Right lobe of liver (tissue), 6 donors: ENCODE measurements at regions not wholly inside any gene's neighbourhood (a gene's known extent, or its start where the extent isn't known, plus 50 kb on each side); places are given as distances from the start of the nearest gene placed in this dataset.
A peak's percentile ranks its signal among the peaks of the same experiment; 100 is the strongest.

Experiments used
- ATAC-seq, 4 donors: fragments of 200-7000 bp; cut with Tn5 transposase; one replicate each; pipeline ENCODE4 v1.9.1; 2020; ENCODE audit warnings: mild to moderate bottlenecking in 4 of 4, moderate library complexity in 4 of 4
- DNase-seq, 3 donors: peaks; one replicate each; pipeline ENCODE4 v3.0.0-alpha.2; 2020
- H3K27ac ChIP-seq, 3 donors: fragments of 200-600 bp; one replicate each; pipeline ENCODE4 v1.8.0; 2022
- H3K27me3 ChIP-seq, 2 donors: fragments of 200-600 bp; one replicate each; pipeline ENCODE4 v1.8.0; 2022
- H3K36me3 ChIP-seq, 4 donors: fragments of 200-600 bp; sonication (generic) in 1 of 4; one replicate each; pipeline versions ENCODE4 v1.5.1 to v1.8.0; 2017 to 2022; ENCODE audit warnings: control low read depth in 1 of 4
- H3K4me1 ChIP-seq, 4 donors: fragments of 200-600 bp; sonication (generic) in 1 of 4; one replicate each; pipeline versions ENCODE4 v1.5.1 to v1.8.0; 2017 to 2022; ENCODE audit warnings: control low read depth in 1 of 4
- H3K4me3 ChIP-seq, 3 donors: fragments of 200-600 bp; one replicate each; pipeline ENCODE4 v1.8.0; 2022
- H3K9me3 ChIP-seq, 4 donors: fragments of 200-600 bp; sonication (generic) in 1 of 4; one replicate each; pipeline versions ENCODE4 v1.5.1 to v1.8.0; 2017 to 2022; ENCODE audit warnings: control low read depth in 1 of 4
- POLR2A ChIP-seq: fragments of 450-650 bp; IDR thresholded peaks from one replicate; pipeline ENCODE4 v1.6.1; 2017; ENCODE audit warnings: antibody characterized with exemption, mild to moderate bottlenecking
- WGBS: methylation state at CpG from one replicate; pipeline ENCODE4 v1.1.6; 2018; ENCODE audit warnings: low coverage, low lambda C conversion rate; ENCODE audit not compliant: insufficient coverage; ENCODE audit errors: missing lambda C conversion rate; 5-methylcytosine and 5-hydroxymethylcytosine counted together
- intact Hi-C, 2 donors: fragments of 100-400 bp; cut with DNase I; formaldehyde crosslinking; loops; one replicate each; pipeline versions ENCODE4 v1.11.2 to v1.14.1; 2022
- TF ChIP-seq, protein P1 (sequence below), 4 donors: fragments of 200-600 bp in 3 of 4; fragments of 450-650 bp in 1 of 4; IDR thresholded peaks; one replicate each; pipeline versions ENCODE4 v1.5.1 to v1.8.0; 2016 to 2022; ENCODE audit warnings: antibody characterized with exemption in 4 of 4, mild to moderate bottlenecking in 2 of 4
- donor health status: DM: no; HTN: yes; CAD: no.
- donor health status: DM: no; HTN: no; CAD: no.
- donor health status: DM: no; HTN: no; CAD: no.
- donor health status: DM: no; HTN: yes; CAD: no.
- donor health status: DM: no; HTN: yes; CAD: no.

- H3K27ac ChIP-seq = no peak overlapping the region
- no peak for DNase-seq
- intact Hi-C loops = no loop called here
- no peaks in the 10 kb centered on the region for H3K4me1 ChIP-seq
- no peaks in the 10 kb centered on the region for H3K9me3 ChIP-seq
- no peaks in the 10 kb centered on the region for H3K36me3 ChIP-seq
- WGBS = 33% methylated on average over 3 of the region's 3 CpGs
- no peaks in the 10 kb centered on the region for H3K27me3 ChIP-seq
- no peak for TF ChIP-seq POLR2A
- H3K4me3 ChIP-seq = no peak overlapping the region
- no peak for ATAC-seq
Measured at GRCh38 chr20:22939181-22939580, 95.9 kb upstream of the SSTR4 start.

DNA sequence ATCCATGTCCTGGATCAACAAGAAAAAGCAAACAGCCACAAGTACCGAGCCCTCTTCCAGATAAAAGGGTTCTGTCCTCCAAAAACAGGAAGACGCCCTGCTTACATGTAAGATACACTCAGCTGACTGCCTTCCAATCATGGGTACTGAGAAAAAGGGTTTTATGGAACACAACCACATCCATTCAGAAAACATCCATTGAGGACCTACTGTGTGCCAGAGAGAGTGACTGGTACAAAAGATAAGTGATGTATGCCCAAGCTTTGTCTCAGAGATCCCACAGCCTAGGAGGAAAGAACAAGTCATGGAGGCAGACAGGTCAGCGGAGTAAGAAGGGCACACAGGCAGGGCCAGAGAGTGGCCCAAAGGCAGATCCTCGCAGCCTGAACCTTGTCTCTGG, 94.8 kb upstream of the SSTR4 start:
- Histone ChIP-seq H3K36me3 (no peaks in the 10 kb centered on the region), H3K4me1 (no peaks in the 10 kb centered on the region), H3K4me3 (no peak overlapping the region), H3K9me3 (no peaks in the 10 kb centered on the region), H3K27ac (no peak overlapping the region), H3K27me3 (no peaks in the 10 kb centered on the region)
- intact Hi-C loops = no loop called here
- no peak for TF ChIP-seq POLR2A
- TF ChIP-seq, protein P1, sequence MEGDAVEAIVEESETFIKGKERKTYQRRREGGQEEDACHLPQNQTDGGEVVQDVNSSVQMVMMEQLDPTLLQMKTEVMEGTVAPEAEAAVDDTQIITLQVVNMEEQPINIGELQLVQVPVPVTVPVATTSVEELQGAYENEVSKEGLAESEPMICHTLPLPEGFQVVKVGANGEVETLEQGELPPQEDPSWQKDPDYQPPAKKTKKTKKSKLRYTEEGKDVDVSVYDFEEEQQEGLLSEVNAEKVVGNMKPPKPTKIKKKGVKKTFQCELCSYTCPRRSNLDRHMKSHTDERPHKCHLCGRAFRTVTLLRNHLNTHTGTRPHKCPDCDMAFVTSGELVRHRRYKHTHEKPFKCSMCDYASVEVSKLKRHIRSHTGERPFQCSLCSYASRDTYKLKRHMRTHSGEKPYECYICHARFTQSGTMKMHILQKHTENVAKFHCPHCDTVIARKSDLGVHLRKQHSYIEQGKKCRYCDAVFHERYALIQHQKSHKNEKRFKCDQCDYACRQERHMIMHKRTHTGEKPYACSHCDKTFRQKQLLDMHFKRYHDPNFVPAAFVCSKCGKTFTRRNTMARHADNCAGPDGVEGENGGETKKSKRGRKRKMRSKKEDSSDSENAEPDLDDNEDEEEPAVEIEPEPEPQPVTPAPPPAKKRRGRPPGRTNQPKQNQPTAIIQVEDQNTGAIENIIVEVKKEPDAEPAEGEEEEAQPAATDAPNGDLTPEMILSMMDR (IDR thresholded peaks at IDR 0.05) = no peak
- 78% methylated on average over 3 of the region's 4 CpGs for WGBS
- DNase-seq = no peak
- ATAC-seq = no peak

- DNase-seq (no peak), ATAC-seq (no peak)
- H3K27ac ChIP-seq = no peak overlapping the region
- H3K9me3 ChIP-seq = no peaks in the 10 kb centered on the region
- TF ChIP-seq, protein P1 (IDR thresholded peaks at IDR 0.05) = no peak
- no peak for TF ChIP-seq POLR2A
- H3K4me3 ChIP-seq = no peak overlapping the region
- no peaks in the 10 kb centered on the region for H3K4me1 ChIP-seq
- H3K27me3 ChIP-seq = no peaks in the 10 kb centered on the region
- no peaks in the 10 kb centered on the region for H3K36me3 ChIP-seq
- 70% methylated on average over 1 of the region's 5 CpGs for WGBS
- intact Hi-C loops = no loop called here
Measured at GRCh38 chr20:22941550-22941949, 93.6 kb upstream of the SSTR4 start.

DNA sequence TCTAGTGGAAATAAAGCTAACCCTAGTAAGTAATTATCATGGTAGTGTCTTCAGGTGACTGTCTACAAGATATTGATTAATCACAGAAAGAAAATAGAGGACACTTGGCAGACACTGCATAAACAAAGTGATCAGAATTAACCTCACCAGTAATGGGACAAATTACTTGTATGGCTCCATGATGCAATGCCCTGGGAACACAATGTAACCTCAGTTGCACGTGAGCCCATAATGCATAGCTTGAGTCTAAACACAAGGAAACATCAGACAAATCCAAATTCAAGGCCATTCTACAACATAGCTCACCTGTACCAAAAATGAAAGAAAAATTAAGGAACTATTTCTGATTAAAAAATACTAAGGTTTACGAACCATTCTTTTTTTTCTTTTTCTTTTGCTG, 92.4 kb upstream of the SSTR4 start:
- Histone ChIP-seq H3K9me3 (no peaks in the 10 kb centered on the region), H3K4me3 (no peak overlapping the region), H3K4me1 (no peaks in the 10 kb centered on the region), H3K27ac (no peak overlapping the region), H3K36me3 (no peaks in the 10 kb centered on the region), H3K27me3 (no peaks in the 10 kb centered on the region)
- 41% methylated on average over 2 of the region's 2 CpGs for WGBS
- DNase-seq = no peak
- intact Hi-C loops = no loop called here
- TF ChIP-seq POLR2A = no peak
- TF ChIP-seq, protein P1 (IDR thresholded peaks at IDR 0.05) = no peak
- ATAC-seq = no peak

DNA sequence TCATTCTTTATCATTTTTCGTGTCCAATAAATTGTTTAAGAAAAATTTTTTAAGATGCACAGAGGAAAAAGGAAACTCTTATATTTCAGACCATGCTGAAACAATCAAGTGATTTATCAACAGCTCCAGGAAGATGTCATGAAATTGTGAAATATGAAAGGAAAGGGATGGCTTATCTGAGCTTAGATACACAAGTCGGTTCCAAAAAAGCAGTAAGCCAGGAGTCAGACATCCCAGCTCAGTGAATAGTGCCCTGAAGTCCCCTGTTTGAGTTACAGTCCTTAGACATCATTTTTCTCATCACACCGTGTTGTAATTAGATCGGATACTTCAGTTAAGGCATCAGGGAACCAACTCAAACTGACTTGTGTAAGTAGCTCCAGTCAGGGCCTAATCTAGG, 91.0 kb upstream of the SSTR4 start:
- Histone ChIP-seq H3K4me1 (no peaks in the 10 kb centered on the region), H3K27me3 (no peaks in the 10 kb centered on the region), H3K9me3 (no peaks in the 10 kb centered on the region), H3K27ac (no peak overlapping the region), H3K4me3 (no peak overlapping the region), H3K36me3 (no peaks in the 10 kb centered on the region)
- TF ChIP-seq POLR2A = no peak
- TF ChIP-seq, protein P1 (IDR thresholded peaks at IDR 0.05) = no peak
- ATAC-seq = peak in 1 of 4 donors; percentile 14
- DNase-seq = no peak
- intact Hi-C loops = no loop called here
- WGBS = 32% methylated on average over 4 of the region's 4 CpGs
